Amygdala (tissue), 56 donors: ENCODE measurements at regions not wholly inside any gene's neighbourhood (a gene's known extent, or its start where the extent isn't known, plus 50 kb on each side); places are given as distances from the start of the nearest gene placed in this dataset.
"Not testable (repeated sequence)": the region's sequence is repeated elsewhere in the genome, so short reads cannot be mapped to it uniquely, and the experiment has no call there.

Source experiments
- DNase-seq, 56 donors: peaks; one replicate each; lab custom pipeline; 2025; lab: John Stamatoyannopoulos, UW

GRCh38 chrX:40260146-40260747 lies 162.5 kb upstream of the BCOR start:
- no peak for DNase-seq

GRCh38 chrX:40258909-40259308 lies 161.2 kb upstream of the BCOR start:
- DNase-seq = no peak

GRCh38 chrX:40253771-40254170 lies 156.0 kb upstream of the BCOR start:
- DNase-seq = no peak

GRCh38 chrX:40249582-40249981 lies 151.8 kb upstream of the BCOR start:
- no peak for DNase-seq

- no peak for DNase-seq
Observed at GRCh38 chrX:40248822-40249221, 151.1 kb upstream of the BCOR start.

- DNase-seq = no peak
Observed at GRCh38 chrX:40247848-40248622, 150.3 kb upstream of the BCOR start.

- no peak for DNase-seq
Observed at GRCh38 chrX:40247382-40247781, 149.6 kb upstream of the BCOR start.

GRCh38 chrX:40245488-40246071 lies 147.8 kb upstream of the BCOR start:
- DNase-seq = peak in 2 of 56 donors; percentile 0 to 13

GRCh38 chrX:40244980-40245379 lies 147.2 kb upstream of the BCOR start:
- no peak for DNase-seq

- no peak for DNase-seq
Observed at GRCh38 chrX:40243755-40244515, 146.2 kb upstream of the BCOR start.

GRCh38 chrX:40240844-40241243 lies 143.1 kb upstream of the BCOR start:
- no peak for DNase-seq

GRCh38 chrX:40237731-40238178 lies 140.0 kb upstream of the BCOR start:
- peak in 1 of 56 donors; percentile 0 for DNase-seq

GRCh38 chrX:40230646-40231045 lies 132.9 kb upstream of the BCOR start:
- DNase-seq = no peak

GRCh38 chrX:40227125-40227524 lies 129.4 kb upstream of the BCOR start:
- no peak for DNase-seq

- DNase-seq = no peak
Observed at GRCh38 chrX:40224658-40225057, 126.9 kb upstream of the BCOR start.

- not testable (repeated sequence) for DNase-seq
Observed at GRCh38 chrX:40222612-40223011, 124.9 kb upstream of the BCOR start.

GRCh38 chrX:40213092-40213491 lies 115.3 kb upstream of the BCOR start:
- DNase-seq = no peak

GRCh38 chrX:40209951-40210617 lies 112.3 kb upstream of the BCOR start:
- no peak for DNase-seq

GRCh38 chrX:40207626-40208025 lies 109.9 kb upstream of the BCOR start:
- no peak for DNase-seq

- no peak for DNase-seq
Observed at GRCh38 chrX:40205471-40205870, 107.7 kb upstream of the BCOR start.

GRCh38 chrX:40202456-40202855 lies 104.7 kb upstream of the BCOR start:
- no peak for DNase-seq
